ENCODE measurements at regions not wholly inside any gene's neighbourhood (a gene's known extent, or its start where the extent isn't known, plus 50 kb on each side); places are given as distances from the start of the nearest gene placed in this dataset.

DNA sequence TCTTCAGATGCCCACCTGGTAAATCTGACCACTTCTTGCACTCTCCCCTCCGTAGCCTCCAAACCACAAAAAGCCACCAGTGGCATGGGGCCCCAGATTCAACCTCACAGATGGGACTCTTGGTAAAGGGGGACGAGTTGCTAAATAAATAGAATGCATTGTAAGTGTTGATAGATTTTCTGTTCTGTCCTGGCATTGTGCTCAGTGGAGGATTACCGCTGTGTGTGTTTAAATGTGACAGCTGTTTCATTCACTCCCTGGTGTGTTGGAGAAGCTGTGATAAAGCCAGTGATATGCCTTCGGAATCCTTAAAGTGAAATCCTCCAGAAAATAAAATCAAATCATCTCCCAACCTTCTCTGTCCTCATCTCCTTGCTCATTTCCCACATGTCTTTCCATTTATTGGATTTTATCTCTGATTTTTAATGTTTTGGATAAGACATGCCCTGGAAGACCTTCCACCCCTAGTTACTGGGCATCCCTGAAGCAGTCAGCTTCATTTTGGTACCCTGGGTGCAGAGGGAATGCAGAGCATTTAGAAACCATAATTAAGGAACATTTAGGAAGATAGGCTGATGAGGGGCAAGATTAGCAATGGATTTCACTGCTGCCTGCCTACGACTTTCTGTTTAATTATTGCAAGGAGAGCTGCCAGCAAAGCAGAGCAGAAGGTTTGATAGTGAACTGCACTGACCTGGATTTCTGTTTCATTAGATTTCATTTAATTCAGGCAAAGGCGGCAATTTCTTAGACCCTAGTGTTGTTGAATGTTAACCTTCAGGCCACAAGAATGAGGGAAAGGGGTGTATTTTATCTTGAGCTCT is 460.9 kb upstream of the KIRREL3 start:
- Histone ChIP-seq H4K20me1 (replicated peaks; ENCODE audit: control insufficient read depth, extremely low read depth, insufficient read depth, low read length) (no peaks in the 10 kb centered on the region), H3K9me1 (replicated peaks; ENCODE audit: control insufficient read depth, extremely low read depth, insufficient read depth, low read length) (no peaks in the 10 kb centered on the region), H3K4me3 (replicated peaks in 1 of 3; ENCODE audit: insufficient read depth in 1 of 3, low read depth in 1 of 3, low read length in 3 of 3) (no peak overlapping the region), H3K4me1 (ENCODE audit: control insufficient read depth, extremely low read depth, insufficient read depth, low read length) (no peaks in the 10 kb centered on the region), H3K4me2 (ENCODE audit: insufficient read depth, low read length) (no peak overlapping the region), H3K79me2 (ENCODE audit: control insufficient read depth, insufficient read depth, low read length) (no peaks in the 10 kb centered on the region), H2AFZ (ENCODE audit: low read depth, low read length) (no peak overlapping the region), H3K27me3 (ENCODE audit: control insufficient read depth in 2 of 2, insufficient read depth in 2 of 2, low read length in 2 of 2) (no peaks in the 10 kb centered on the region), H3K27ac (ENCODE audit: insufficient read depth, low read depth, low read length) (no peak overlapping the region), H3K36me3 (ENCODE audit: control insufficient read depth in 2 of 2, extremely low read depth in 1 of 2, insufficient read depth in 2 of 2, low read length in 2 of 2) (no peaks in the 10 kb centered on the region), H3K9ac (replicated peaks; ENCODE audit: extremely low read depth, insufficient read depth, low read length) (no peak overlapping the region), H3K9me3 (replicated peaks; ENCODE audit: control insufficient read depth, insufficient read depth, low read length) (no peaks in the 10 kb centered on the region)
- intact Hi-C loops (cut with micrococcal nuclease), result no loop called here
- FAIRE-seq, result no peak
- POLR2A ChIA-PET, result no interaction called here
- TF ChIP-seq GATA2 (IDR thresholded peaks at IDR 0.05; ENCODE audit: insufficient read depth, insufficient read length, low read depth, low read length) (no peak), EZH2 (IDR thresholded peaks at IDR 0.05; ENCODE audit: borderline replicate concordance, low read depth, low read length, severe bottlenecking) (no peak), MYC (IDR thresholded peaks at IDR 0.05; ENCODE audit: low read depth, low read length) (no peak), POLR2AphosphoS5 (IDR thresholded peaks at IDR 0.05; ENCODE audit: insufficient read depth, low read depth, low read length) (no peak), JUN (IDR thresholded peaks at IDR 0.05; ENCODE audit: borderline replicate concordance, insufficient read depth, insufficient read length, low read depth) (no peak), POLR2A (IDR thresholded peaks at IDR 0.05; ENCODE audit: low read depth, low read length) (no peak), FOS (IDR thresholded peaks at IDR 0.05; ENCODE audit: borderline replicate concordance, insufficient read depth, low read length) (no peak)
- TF ChIP-seq, protein P1, sequence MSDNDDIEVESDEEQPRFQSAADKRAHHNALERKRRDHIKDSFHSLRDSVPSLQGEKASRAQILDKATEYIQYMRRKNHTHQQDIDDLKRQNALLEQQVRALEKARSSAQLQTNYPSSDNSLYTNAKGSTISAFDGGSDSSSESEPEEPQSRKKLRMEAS (IDR thresholded peaks at IDR 0.05; ENCODE audit: insufficient read depth, insufficient read length), result no peak
- TF ChIP-seq, protein P2, sequence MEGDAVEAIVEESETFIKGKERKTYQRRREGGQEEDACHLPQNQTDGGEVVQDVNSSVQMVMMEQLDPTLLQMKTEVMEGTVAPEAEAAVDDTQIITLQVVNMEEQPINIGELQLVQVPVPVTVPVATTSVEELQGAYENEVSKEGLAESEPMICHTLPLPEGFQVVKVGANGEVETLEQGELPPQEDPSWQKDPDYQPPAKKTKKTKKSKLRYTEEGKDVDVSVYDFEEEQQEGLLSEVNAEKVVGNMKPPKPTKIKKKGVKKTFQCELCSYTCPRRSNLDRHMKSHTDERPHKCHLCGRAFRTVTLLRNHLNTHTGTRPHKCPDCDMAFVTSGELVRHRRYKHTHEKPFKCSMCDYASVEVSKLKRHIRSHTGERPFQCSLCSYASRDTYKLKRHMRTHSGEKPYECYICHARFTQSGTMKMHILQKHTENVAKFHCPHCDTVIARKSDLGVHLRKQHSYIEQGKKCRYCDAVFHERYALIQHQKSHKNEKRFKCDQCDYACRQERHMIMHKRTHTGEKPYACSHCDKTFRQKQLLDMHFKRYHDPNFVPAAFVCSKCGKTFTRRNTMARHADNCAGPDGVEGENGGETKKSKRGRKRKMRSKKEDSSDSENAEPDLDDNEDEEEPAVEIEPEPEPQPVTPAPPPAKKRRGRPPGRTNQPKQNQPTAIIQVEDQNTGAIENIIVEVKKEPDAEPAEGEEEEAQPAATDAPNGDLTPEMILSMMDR (IDR thresholded peaks at IDR 0.05; ENCODE audit: extremely low read depth in 1 of 2, insufficient read depth in 1 of 2, low read depth in 1 of 2, low read length in 2 of 2), result no peak
- CTCF ChIA-PET, result no interaction called here
- dilution Hi-C loops (cut with MboI; ENCODE audit: extremely low pct_ligation_motif_present, low sequenced_read_pairs), result no loop called here
- BruUV-seq (replicated peaks), result no TSS peak
- no peak for DNase-seq (ENCODE audit: low read depth, low spot score)

Data from endothelial cell of umbilical vein (primary cell).